ENCODE measurements at regions not wholly inside any gene's neighbourhood (a gene's known extent, or its start where the extent isn't known, plus 50 kb on each side); places are given as distances from the start of the nearest gene placed in this dataset.

DNA sequence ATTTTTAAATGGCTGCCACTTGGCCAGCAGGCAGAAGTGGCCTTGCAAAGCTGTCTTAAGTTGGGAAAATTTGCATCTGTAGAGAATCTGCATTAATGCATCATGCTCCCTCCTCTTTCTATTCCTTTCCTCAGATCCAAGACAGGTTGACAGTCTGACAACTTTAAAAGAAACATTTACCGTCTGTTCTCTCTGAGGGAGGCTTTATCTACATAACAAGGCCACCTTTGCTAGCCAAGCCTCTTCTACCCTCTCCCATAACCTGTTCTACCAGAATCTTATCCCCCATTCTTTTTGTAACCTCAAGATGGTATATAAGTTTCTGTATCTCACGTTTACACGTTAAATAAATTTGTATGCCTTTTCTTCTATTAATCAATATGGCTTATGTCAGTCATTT, 271.9 kb downstream of the OSTF1 start:
- TF ChIP-seq, protein P1, sequence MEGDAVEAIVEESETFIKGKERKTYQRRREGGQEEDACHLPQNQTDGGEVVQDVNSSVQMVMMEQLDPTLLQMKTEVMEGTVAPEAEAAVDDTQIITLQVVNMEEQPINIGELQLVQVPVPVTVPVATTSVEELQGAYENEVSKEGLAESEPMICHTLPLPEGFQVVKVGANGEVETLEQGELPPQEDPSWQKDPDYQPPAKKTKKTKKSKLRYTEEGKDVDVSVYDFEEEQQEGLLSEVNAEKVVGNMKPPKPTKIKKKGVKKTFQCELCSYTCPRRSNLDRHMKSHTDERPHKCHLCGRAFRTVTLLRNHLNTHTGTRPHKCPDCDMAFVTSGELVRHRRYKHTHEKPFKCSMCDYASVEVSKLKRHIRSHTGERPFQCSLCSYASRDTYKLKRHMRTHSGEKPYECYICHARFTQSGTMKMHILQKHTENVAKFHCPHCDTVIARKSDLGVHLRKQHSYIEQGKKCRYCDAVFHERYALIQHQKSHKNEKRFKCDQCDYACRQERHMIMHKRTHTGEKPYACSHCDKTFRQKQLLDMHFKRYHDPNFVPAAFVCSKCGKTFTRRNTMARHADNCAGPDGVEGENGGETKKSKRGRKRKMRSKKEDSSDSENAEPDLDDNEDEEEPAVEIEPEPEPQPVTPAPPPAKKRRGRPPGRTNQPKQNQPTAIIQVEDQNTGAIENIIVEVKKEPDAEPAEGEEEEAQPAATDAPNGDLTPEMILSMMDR (IDR thresholded peaks at IDR 0.05), result no peak
- TF ChIP-seq EZH2 (IDR thresholded peaks at IDR 0.05; ENCODE audit: borderline replicate concordance, insufficient read depth, low read depth, low read length, poor library complexity, severe bottlenecking), result no peak

Data from B cell (primary cell).